CD14-positive monocyte (primary cell): ENCODE measurements at regions not wholly inside any gene's neighbourhood (a gene's known extent, or its start where the extent isn't known, plus 50 kb on each side); places are given as distances from the start of the nearest gene placed in this dataset.
A peak's percentile ranks its signal among the peaks of the same experiment; 100 is the strongest.

Experiments
- DNase-seq, 3 donors: peaks; one replicate each; pipeline ENCODE4 v3.0.0-alpha.2; 2011 to 2022
- H2AFZ ChIP-seq: 2 replicates; pipeline ENCODE4 v1.6.0; 2012; ENCODE audit warnings: mild to moderate bottlenecking, low read depth, low read length, inconsistent platforms; ENCODE audit not compliant: insufficient read depth, poor library complexity, severe bottlenecking
- H3K27ac ChIP-seq, 2 donors: 1 replicate in 1 of 2; 2 replicates in 1 of 2; pipeline ENCODE4 v1.5.1; 2012 to 2013; ENCODE audit warnings: low read length in 2 of 2, control low read depth in 1 of 2, inconsistent platforms in 1 of 2, low read depth in 1 of 2, mild to moderate bottlenecking in 1 of 2
- H3K27me3 ChIP-seq, 2 donors: one replicate each; pipeline versions ENCODE4 v1.6.0 to v1.6.1; 2011 to 2013; ENCODE audit warnings: low read length in 2 of 2; ENCODE audit not compliant: control insufficient read depth in 2 of 2, insufficient read depth in 2 of 2
- H3K36me3 ChIP-seq, 2 donors: replicated peaks in 1 of 2; 1 replicate in 1 of 2; 2 replicates in 1 of 2; pipeline versions ENCODE4 v1.5.1 to v1.6.1; 2012 to 2013; ENCODE audit warnings: low read length in 2 of 2, control low read depth in 1 of 2, inconsistent platforms in 1 of 2, mild to moderate bottlenecking in 1 of 2; ENCODE audit not compliant: insufficient read depth in 2 of 2, control insufficient read depth in 1 of 2
- H3K4me1 ChIP-seq, 2 donors: 1 replicate in 1 of 2; 2 replicates in 1 of 2; pipeline versions ENCODE4 v1.5.1 to v1.6.1; 2012 to 2013; ENCODE audit warnings: low read length in 2 of 2, control low read depth in 1 of 2, inconsistent platforms in 1 of 2, mild to moderate bottlenecking in 1 of 2, moderate library complexity in 1 of 2; ENCODE audit not compliant: insufficient read depth in 2 of 2, control insufficient read depth in 1 of 2
- H3K4me2 ChIP-seq: replicated peaks from 2 replicates; pipeline ENCODE3; 2012; ENCODE audit warnings: low read length, moderate library complexity, mild to moderate bottlenecking; ENCODE audit not compliant: poor library complexity, severe bottlenecking; ENCODE audit errors: extremely low read depth
- H3K4me3 ChIP-seq, 3 experiments: fragments of 200-600 bp in 1 of 3; sonication (generic) in 1 of 3; replicated peaks in 1 of 3; 1 replicate in 2 of 3; 2 replicates in 1 of 3; pipeline ENCODE4 v1.5.1; 2011 to 2013; ENCODE audit warnings: low read length in 3 of 3, mild to moderate bottlenecking in 3 of 3, control low read depth in 2 of 3, low read depth in 2 of 3, inconsistent platforms in 1 of 3, moderate library complexity in 1 of 3
- H3K79me2 ChIP-seq: 2 replicates; pipeline ENCODE4 v1.6.0; 2012; ENCODE audit warnings: mild to moderate bottlenecking, control low read depth, inconsistent platforms, low read length, moderate library complexity; ENCODE audit not compliant: insufficient read depth
- H3K9ac ChIP-seq: 2 replicates; pipeline ENCODE4 v1.6.0; 2017; ENCODE audit warnings: low read length, mild to moderate bottlenecking; ENCODE audit not compliant: insufficient read depth, poor library complexity, severe bottlenecking
- H3K9me3 ChIP-seq, 2 donors: replicated peaks in 1 of 2; 1 replicate in 1 of 2; 2 replicates in 1 of 2; pipeline versions ENCODE4 v1.5.1 to v1.6.1; 2012 to 2013; ENCODE audit warnings: low read length in 2 of 2, control low read depth in 1 of 2; ENCODE audit not compliant: control insufficient read depth in 1 of 2, insufficient read depth in 1 of 2
- H4K20me1 ChIP-seq: 2 replicates; pipeline ENCODE4 v1.6.0; 2012; ENCODE audit warnings: mild to moderate bottlenecking, low read length, control low read depth, moderate library complexity; ENCODE audit not compliant: insufficient read depth
- H3K27ac Mint-ChIP-seq, 7 donors: one replicate each; pipeline ENCODE4 v1.8.0; 2020; ENCODE audit warnings: mild to moderate bottlenecking in 7 of 7, mixed read lengths in 7 of 7, moderate library complexity in 6 of 7, inconsistent platforms in 2 of 7
- H3K27me3 Mint-ChIP-seq, 3 donors: one replicate each; pipeline ENCODE4 v1.8.0; 2021 to 2022; ENCODE audit warnings: low read depth in 3 of 3, mild to moderate bottlenecking in 3 of 3, mixed read lengths in 3 of 3, moderate library complexity in 3 of 3, inconsistent platforms in 1 of 3
- H3K36me3 Mint-ChIP-seq, 2 donors: one replicate each; pipeline ENCODE4 v1.8.0; 2020; ENCODE audit warnings: mixed read lengths in 2 of 2, inconsistent platforms in 1 of 2, mild to moderate bottlenecking in 1 of 2
- H3K4me1 Mint-ChIP-seq: one replicate; pipeline ENCODE4 v1.8.0; 2020; ENCODE audit warnings: mild to moderate bottlenecking, mixed read lengths
- H3K4me3 Mint-ChIP-seq, 2 donors: one replicate each; pipeline ENCODE4 v1.8.0; 2020; ENCODE audit warnings: mild to moderate bottlenecking in 2 of 2, mixed read lengths in 2 of 2, moderate library complexity in 1 of 2
- H3K9me3 Mint-ChIP-seq, 7 donors: one replicate each; pipeline ENCODE4 v1.8.0; 2020 to 2022; ENCODE audit warnings: mixed read lengths in 7 of 7, mild to moderate bottlenecking in 6 of 7, moderate library complexity in 6 of 7, inconsistent platforms in 2 of 7
- CTCF ChIP-seq: fragments of 200-600 bp; IDR thresholded peaks from one replicate; pipeline ENCODE4 v1.8.0; 2022; ENCODE audit warnings: antibody characterized with exemption, mild to moderate bottlenecking
- WGBS: methylation state at CpG from one replicate; pipeline ENCODE4 v1.1.5; 2013; ENCODE audit warnings: missing lambda C conversion rate; ENCODE audit not compliant: insufficient coverage; 5-methylcytosine and 5-hydroxymethylcytosine counted together
- intact Hi-C, 2 donors: fragments of 100-400 bp; cut with micrococcal nuclease; formaldehyde crosslinking; loops; one replicate each; pipeline versions ENCODE4 v1.15.0 to v1.15.1; 2023

GRCh38 chr2:121131375-121131774 lies 153.6 kb downstream of the TFCP2L1 start:
- DNase-seq = no peak
- no peak overlapping the region for H3K27ac ChIP-seq
- WGBS = 97% methylated on average over 5 of the region's 9 CpGs

GRCh38 chr2:121132054-121132761 lies 152.8 kb downstream of the TFCP2L1 start:
- no peaks in the 10 kb centered on the region for H3K36me3 Mint-ChIP-seq

More at GRCh38 chr2:121131375-121131774, 153.6 kb downstream of the TFCP2L1 start:
- H3K27ac Mint-ChIP-seq = no peak overlapping the region
- Histone ChIP-seq H3K9ac (no peak overlapping the region), H3K4me2 (no peak overlapping the region), H4K20me1 (no peaks in the 10 kb centered on the region), H3K27me3 (no peaks in the 10 kb centered on the region), H3K4me3 (no peak overlapping the region), H3K36me3 (no peaks in the 10 kb centered on the region), H3K9me3 (no peaks in the 10 kb centered on the region), H3K79me2 (no peaks in the 10 kb centered on the region), H3K4me1 (no peaks in the 10 kb centered on the region), H2AFZ (no peak overlapping the region)
- peaks cover 1 to 6% (median 5%) of the 10 kb centered on the region in 3 donors for H3K27me3 Mint-ChIP-seq
- no peak for TF ChIP-seq CTCF
- H3K4me3 Mint-ChIP-seq = no peak overlapping the region
- H3K9me3 Mint-ChIP-seq = peaks cover 0 to 6% (median 0%) of the 10 kb centered on the region in 7 donors
- H3K4me1 Mint-ChIP-seq = no peaks in the 10 kb centered on the region
- H3K36me3 Mint-ChIP-seq = no peaks in the 10 kb centered on the region
- intact Hi-C loops = no loop called here

More at GRCh38 chr2:121132054-121132761, 152.8 kb downstream of the TFCP2L1 start:
- H3K27me3 ChIP-seq = no peaks in the 10 kb centered on the region
- no peak for DNase-seq
- no peak overlapping the region for H3K9ac ChIP-seq
- H3K9me3 Mint-ChIP-seq = peaks cover 0 to 7% (median 0%) of the 10 kb centered on the region in 7 donors
- TF ChIP-seq CTCF = no peak
- H3K36me3 ChIP-seq = no peaks in the 10 kb centered on the region
- H3K4me1 Mint-ChIP-seq = no peaks in the 10 kb centered on the region
- peak overlapping the region in 1 of 7 donors; percentile 1 for H3K27ac Mint-ChIP-seq
- H3K4me3 Mint-ChIP-seq = no peak overlapping the region
- H3K9me3 ChIP-seq = no peaks in the 10 kb centered on the region
- H3K27me3 Mint-ChIP-seq = peaks cover 1 to 6% (median 5%) of the 10 kb centered on the region in 3 donors
- no peak overlapping the region for H3K4me3 ChIP-seq
- H3K27ac ChIP-seq = no peak overlapping the region
- H3K4me1 ChIP-seq = no peaks in the 10 kb centered on the region
- H4K20me1 ChIP-seq = no peaks in the 10 kb centered on the region
- H2AFZ ChIP-seq = no peak overlapping the region
- 66% methylated on average over 7 of the region's 15 CpGs for WGBS
- no peak overlapping the region for H3K4me2 ChIP-seq
- H3K79me2 ChIP-seq = no peaks in the 10 kb centered on the region
- intact Hi-C loops = no loop called here
